ENCODE measurements at regions not wholly inside any gene's neighbourhood (a gene's known extent, or its start where the extent isn't known, plus 50 kb on each side); places are given as distances from the start of the nearest gene placed in this dataset.

GRCh38 chr15:69525543-69525942 is 72.9 kb downstream of the RPLP1 start:
- BruUV-seq (replicated peaks) = no TSS peak
- WGBS, 2 experiments (ENCODE audit: extremely low coverage in 2 of 2, insufficient read length in 1 of 2) = no CpG with 5 or more reads among the region's 6 CpGs
- no peak overlapping the region for H2BK20ac ChIP-seq (ENCODE audit: low read depth, low read length)
- in situ Hi-C loops (cut with MboI; ENCODE audit: low sequenced_read_pairs) (no loop called here), intact Hi-C loops (cut with micrococcal nuclease) (no loop called here), dilution Hi-C loops (cut with HindIII; ENCODE audit: low sequenced_read_pairs, unreplicated experiment) (no loop called here)
- no peak overlapping the region for H3K14ac ChIP-seq (replicated peaks; ENCODE audit: low read depth, low read length)
- H2BK5ac ChIP-seq (ENCODE audit: low read depth, low read length, poor library complexity, severe bottlenecking) = no peak overlapping the region
- ATAC-seq (ENCODE audit: low read depth) (no peak), DNase-seq (no peak)
- H3K4me1 ChIP-seq (ENCODE audit: control insufficient read depth, insufficient read depth, low read length) = no peaks in the 10 kb centered on the region
- H2BK15ac ChIP-seq (ENCODE audit: low read depth, low read length) = no peak overlapping the region
- no peak overlapping the region for H2BK120ac ChIP-seq (ENCODE audit: low read depth, low read length)
- H3K56ac ChIP-seq (ENCODE audit: extremely low read depth, insufficient read depth, low read length) = no peak overlapping the region
- H3K9me1 ChIP-seq (ENCODE audit: insufficient read depth, low read length) = no peaks in the 10 kb centered on the region
- peaks cover 37% of the 10 kb centered on the region for H3K27me3 ChIP-seq (ENCODE audit: control insufficient read depth, insufficient read depth, low read length)
- no peak overlapping the region for H2AK9ac ChIP-seq (replicated peaks; ENCODE audit: low read depth, low read length, poor library complexity)
- H2AFZ ChIP-seq (replicated peaks; ENCODE audit: low read length, poor library complexity) = no peak overlapping the region
- no peak overlapping the region for H4K5ac ChIP-seq (ENCODE audit: low read depth, low read length)
- H3K9ac ChIP-seq (ENCODE audit: low read depth, low read length) = no peak overlapping the region
- TF ChIP-seq CHD1 (IDR thresholded peaks at IDR 0.05; ENCODE audit: low read depth, low read length) (no peak), NFE2L2 (IDR thresholded peaks at IDR 0.05; ENCODE audit: low read depth, low read length) (no peak), RAD21 (IDR thresholded peaks at IDR 0.05; ENCODE audit: low read length) (no peak), MXI1 (IDR thresholded peaks at IDR 0.05; ENCODE audit: borderline replicate concordance, low read depth, low read length) (no peak), MAZ (IDR thresholded peaks at IDR 0.05; ENCODE audit: borderline replicate concordance, low read depth, low read length) (no peak), CEBPB (IDR thresholded peaks at IDR 0.05; ENCODE audit: low read depth, low read length) (no peak), RCOR1 (IDR thresholded peaks at IDR 0.05; ENCODE audit: insufficient replicate concordance, low read length) (no peak), USF2 (IDR thresholded peaks at IDR 0.05; ENCODE audit: low read depth, low read length) (no peak), SMC3 (IDR thresholded peaks at IDR 0.05; ENCODE audit: low read depth, low read length) (no peak)
- no peak overlapping the region for H2AK5ac ChIP-seq (ENCODE audit: low read depth, low read length)
- no peak overlapping the region for H3K27ac ChIP-seq (ENCODE audit: insufficient read depth, low read length)
- H3K4ac ChIP-seq (ENCODE audit: low read depth, low read length) = no peak overlapping the region
- H4K8ac ChIP-seq (ENCODE audit: low read depth in 2 of 2, low read length in 2 of 2) = no peak overlapping the region
- H3K18ac ChIP-seq (ENCODE audit: low read depth, low read length) = no peak overlapping the region
- H3K4me2 ChIP-seq (ENCODE audit: low read depth, low read length) = no peak overlapping the region
- no peaks in the 10 kb centered on the region for H3K36me3 ChIP-seq (ENCODE audit: control insufficient read depth, insufficient read depth, low read length)
- H3K23ac ChIP-seq (ENCODE audit: low read depth, low read length) = no peak overlapping the region
- ChIA-PET POLR2A (ENCODE audit: unreplicated experiment) (no interaction called here), CTCF (no interaction called here)
- no peak overlapping the region for H3K4me3 ChIP-seq (ENCODE audit: insufficient read depth, low read depth, low read length)
- H4K91ac ChIP-seq (ENCODE audit: insufficient read depth, low read depth, low read length) = no peak overlapping the region
- H4K20me1 ChIP-seq (ENCODE audit: insufficient read depth, low read length) = no peaks in the 10 kb centered on the region
- H3K79me1 ChIP-seq (ENCODE audit: low read depth in 1 of 2, low read length in 2 of 2) = no peaks in the 10 kb centered on the region
- H3K9me3 ChIP-seq (ENCODE audit: control insufficient read depth, insufficient read depth, low read length) = peaks cover 6% of the 10 kb centered on the region; the same call in 1 of the 2 replicates
